ENCODE measurements at regions not wholly inside any gene's neighbourhood (a gene's known extent, or its start where the extent isn't known, plus 50 kb on each side); places are given as distances from the start of the nearest gene placed in this dataset.

- TF ChIP-seq, protein P1, sequence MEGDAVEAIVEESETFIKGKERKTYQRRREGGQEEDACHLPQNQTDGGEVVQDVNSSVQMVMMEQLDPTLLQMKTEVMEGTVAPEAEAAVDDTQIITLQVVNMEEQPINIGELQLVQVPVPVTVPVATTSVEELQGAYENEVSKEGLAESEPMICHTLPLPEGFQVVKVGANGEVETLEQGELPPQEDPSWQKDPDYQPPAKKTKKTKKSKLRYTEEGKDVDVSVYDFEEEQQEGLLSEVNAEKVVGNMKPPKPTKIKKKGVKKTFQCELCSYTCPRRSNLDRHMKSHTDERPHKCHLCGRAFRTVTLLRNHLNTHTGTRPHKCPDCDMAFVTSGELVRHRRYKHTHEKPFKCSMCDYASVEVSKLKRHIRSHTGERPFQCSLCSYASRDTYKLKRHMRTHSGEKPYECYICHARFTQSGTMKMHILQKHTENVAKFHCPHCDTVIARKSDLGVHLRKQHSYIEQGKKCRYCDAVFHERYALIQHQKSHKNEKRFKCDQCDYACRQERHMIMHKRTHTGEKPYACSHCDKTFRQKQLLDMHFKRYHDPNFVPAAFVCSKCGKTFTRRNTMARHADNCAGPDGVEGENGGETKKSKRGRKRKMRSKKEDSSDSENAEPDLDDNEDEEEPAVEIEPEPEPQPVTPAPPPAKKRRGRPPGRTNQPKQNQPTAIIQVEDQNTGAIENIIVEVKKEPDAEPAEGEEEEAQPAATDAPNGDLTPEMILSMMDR (conservative IDR thresholded peaks at IDR 0.05) = no peak
- H3K27ac Mint-ChIP-seq = no peak overlapping the region
- H3K27me3 ChIP-seq (ENCODE audit: insufficient read depth, low read length) = no peaks in the 10 kb centered on the region
- no peaks in the 10 kb centered on the region for H3K4me1 ChIP-seq (ENCODE audit: insufficient read depth, low read length)
- no peaks in the 10 kb centered on the region for H3K23me2 ChIP-seq (ENCODE audit: insufficient read length, low read depth, low read length, poor library complexity, severe bottlenecking)
- H3K27ac ChIP-seq (ENCODE audit: insufficient read length, low read depth, low read length) = no peak overlapping the region
- H2BK20ac ChIP-seq (ENCODE audit: low read depth, low read length, poor library complexity, severe bottlenecking) = no peak overlapping the region
- no peaks in the 10 kb centered on the region for H3K27me3 Mint-ChIP-seq (ENCODE audit: low read depth)
- H3K4me2 ChIP-seq (ENCODE audit: insufficient read depth, insufficient read length, low read length) = no peak overlapping the region
- H2BK120ac ChIP-seq (ENCODE audit: low read depth, low read length, poor library complexity, severe bottlenecking) = no peak overlapping the region
- no peaks in the 10 kb centered on the region for H3K36me3 Mint-ChIP-seq (ENCODE audit: insufficient read depth in 1 of 3, low read depth in 3 of 3)
- no peak overlapping the region for H3K56ac ChIP-seq (ENCODE audit: insufficient read length, low read depth, low read length)
- no peak overlapping the region for H3K18ac ChIP-seq (ENCODE audit: insufficient read length, low read depth, low read length)
- no peak overlapping the region for H2AFZ ChIP-seq (ENCODE audit: low read length)
- H3K9me3 ChIP-seq (ENCODE audit: control insufficient read depth, low read depth, low read length) = no peaks in the 10 kb centered on the region
- no peak overlapping the region for H4K5ac ChIP-seq (ENCODE audit: insufficient read length, low read depth, low read length)
- no peak for DNase-seq
- H3K14ac ChIP-seq (ENCODE audit: insufficient read depth, low read length) = no peak overlapping the region
- no peak overlapping the region for H3K9ac ChIP-seq (ENCODE audit: extremely low read depth, insufficient read length, low read length)
- no peak overlapping the region for H4K91ac ChIP-seq (ENCODE audit: insufficient read length, low read depth, low read length)
- H3T11ph ChIP-seq (ENCODE audit: low read length) = no peak overlapping the region
- H3K79me2 ChIP-seq (ENCODE audit: insufficient read depth, low read length) = no peaks in the 10 kb centered on the region
- H3K9me3 Mint-ChIP-seq = no peaks in the 10 kb centered on the region
- H2AK5ac ChIP-seq (ENCODE audit: insufficient read length, low read length) = no peak overlapping the region
- no peak overlapping the region for H2BK5ac ChIP-seq (ENCODE audit: insufficient read length, low read length)
- H3K23ac ChIP-seq (ENCODE audit: insufficient read length, low read depth, low read length) = no peak overlapping the region
- no peak overlapping the region for H3K4ac ChIP-seq (ENCODE audit: low read depth, low read length)
- no peak overlapping the region for H3K4me3 Mint-ChIP-seq
- no peak overlapping the region for H4K8ac ChIP-seq (replicated peaks; ENCODE audit: insufficient read length, low read depth, low read length)
- no peaks in the 10 kb centered on the region for H4K20me1 ChIP-seq (ENCODE audit: control insufficient read depth, insufficient read depth, insufficient read length)
- H3K4me1 Mint-ChIP-seq = peaks cover 0 to 4% of the 10 kb centered on the region in 2 experiments; a peak in 1 of 4 replicates
- WGBS (ENCODE audit: extremely low coverage, insufficient read length, low lambda C conversion rate) = no CpG with 5 or more reads among the region's 3 CpGs
- no peaks in the 10 kb centered on the region for H3K79me1 ChIP-seq (ENCODE audit: insufficient read depth, low read depth, low read length, poor library complexity, severe bottlenecking)
- no peak overlapping the region for H2BK15ac ChIP-seq (ENCODE audit: low read depth, low read length)
- no peak overlapping the region for H2BK12ac ChIP-seq (ENCODE audit: insufficient read length, low read depth, low read length)
Observed at GRCh38 chr20:8948442-8949020, 120.4 kb upstream of the PLCB4 start.

Data from H9 (cell line).